ENCODE measurements at regions not wholly inside any gene's neighbourhood (a gene's known extent, or its start where the extent isn't known, plus 50 kb on each side); places are given as distances from the start of the nearest gene placed in this dataset.

DNA sequence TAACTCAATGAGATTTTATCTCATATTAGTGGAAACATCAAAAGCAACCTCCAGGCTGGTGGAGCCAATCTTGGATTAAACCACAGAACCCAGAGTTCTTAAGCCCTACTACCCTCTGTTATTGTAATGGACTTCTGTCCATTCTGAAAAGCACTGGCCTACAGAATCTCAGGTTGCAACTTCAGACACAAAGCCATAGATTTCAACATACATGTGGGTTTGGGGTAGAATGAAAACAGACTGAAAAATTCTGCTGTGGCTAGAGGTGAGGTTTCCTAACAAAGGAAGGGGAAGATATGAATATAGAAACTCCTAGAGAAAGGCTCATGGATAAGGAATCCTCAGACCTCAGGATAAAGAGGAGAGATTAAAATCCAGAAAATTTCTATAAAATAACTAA, 569.8 kb upstream of the RIOK2 start:
- H3K4me2 ChIP-seq (ENCODE audit: low read length), result no peak overlapping the region
- H4K20me1 ChIP-seq (ENCODE audit: insufficient read depth), result no peaks in the 10 kb centered on the region
- H3K27me3 ChIP-seq (ENCODE audit: insufficient read depth, low read depth, low read length), result no peaks in the 10 kb centered on the region
- H3K36me3 ChIP-seq (ENCODE audit: insufficient read depth, low read length), result no peaks in the 10 kb centered on the region
- H3K27ac ChIP-seq (ENCODE audit: low read length), result no peak overlapping the region
- H3K9me2 ChIP-seq (ENCODE audit: insufficient read depth, low read length), result no peaks in the 10 kb centered on the region
- no peak overlapping the region for H3K4me3 ChIP-seq (ENCODE audit: low read length)
- no peaks in the 10 kb centered on the region for H3K79me2 ChIP-seq (replicated peaks; ENCODE audit: insufficient read depth, low read length)
- TF ChIP-seq SMC3 (conservative IDR thresholded peaks at IDR 0.05; ENCODE audit: poor library complexity) (no peak), EZH2 (IDR thresholded peaks at IDR 0.05; ENCODE audit: borderline replicate concordance, insufficient read depth, low read length, poor library complexity, severe bottlenecking) (no peak), MXI1 (conservative IDR thresholded peaks at IDR 0.05; ENCODE audit: poor library complexity, severe bottlenecking) (no peak), RAD21 (conservative IDR thresholded peaks at IDR 0.05) (no peak), TAF1 (IDR thresholded peaks at IDR 0.05; ENCODE audit: low read depth) (no peak), POLR2AphosphoS5 (IDR thresholded peaks at IDR 0.05) (no peak), EP300 (conservative IDR thresholded peaks at IDR 0.05; ENCODE audit: poor library complexity, severe bottlenecking) (no peak)
- TF ChIP-seq, protein P1, sequence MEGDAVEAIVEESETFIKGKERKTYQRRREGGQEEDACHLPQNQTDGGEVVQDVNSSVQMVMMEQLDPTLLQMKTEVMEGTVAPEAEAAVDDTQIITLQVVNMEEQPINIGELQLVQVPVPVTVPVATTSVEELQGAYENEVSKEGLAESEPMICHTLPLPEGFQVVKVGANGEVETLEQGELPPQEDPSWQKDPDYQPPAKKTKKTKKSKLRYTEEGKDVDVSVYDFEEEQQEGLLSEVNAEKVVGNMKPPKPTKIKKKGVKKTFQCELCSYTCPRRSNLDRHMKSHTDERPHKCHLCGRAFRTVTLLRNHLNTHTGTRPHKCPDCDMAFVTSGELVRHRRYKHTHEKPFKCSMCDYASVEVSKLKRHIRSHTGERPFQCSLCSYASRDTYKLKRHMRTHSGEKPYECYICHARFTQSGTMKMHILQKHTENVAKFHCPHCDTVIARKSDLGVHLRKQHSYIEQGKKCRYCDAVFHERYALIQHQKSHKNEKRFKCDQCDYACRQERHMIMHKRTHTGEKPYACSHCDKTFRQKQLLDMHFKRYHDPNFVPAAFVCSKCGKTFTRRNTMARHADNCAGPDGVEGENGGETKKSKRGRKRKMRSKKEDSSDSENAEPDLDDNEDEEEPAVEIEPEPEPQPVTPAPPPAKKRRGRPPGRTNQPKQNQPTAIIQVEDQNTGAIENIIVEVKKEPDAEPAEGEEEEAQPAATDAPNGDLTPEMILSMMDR (IDR thresholded peaks at IDR 0.05; ENCODE audit: poor library complexity, severe bottlenecking), result no peak
- TF ChIP-seq, protein P2, sequence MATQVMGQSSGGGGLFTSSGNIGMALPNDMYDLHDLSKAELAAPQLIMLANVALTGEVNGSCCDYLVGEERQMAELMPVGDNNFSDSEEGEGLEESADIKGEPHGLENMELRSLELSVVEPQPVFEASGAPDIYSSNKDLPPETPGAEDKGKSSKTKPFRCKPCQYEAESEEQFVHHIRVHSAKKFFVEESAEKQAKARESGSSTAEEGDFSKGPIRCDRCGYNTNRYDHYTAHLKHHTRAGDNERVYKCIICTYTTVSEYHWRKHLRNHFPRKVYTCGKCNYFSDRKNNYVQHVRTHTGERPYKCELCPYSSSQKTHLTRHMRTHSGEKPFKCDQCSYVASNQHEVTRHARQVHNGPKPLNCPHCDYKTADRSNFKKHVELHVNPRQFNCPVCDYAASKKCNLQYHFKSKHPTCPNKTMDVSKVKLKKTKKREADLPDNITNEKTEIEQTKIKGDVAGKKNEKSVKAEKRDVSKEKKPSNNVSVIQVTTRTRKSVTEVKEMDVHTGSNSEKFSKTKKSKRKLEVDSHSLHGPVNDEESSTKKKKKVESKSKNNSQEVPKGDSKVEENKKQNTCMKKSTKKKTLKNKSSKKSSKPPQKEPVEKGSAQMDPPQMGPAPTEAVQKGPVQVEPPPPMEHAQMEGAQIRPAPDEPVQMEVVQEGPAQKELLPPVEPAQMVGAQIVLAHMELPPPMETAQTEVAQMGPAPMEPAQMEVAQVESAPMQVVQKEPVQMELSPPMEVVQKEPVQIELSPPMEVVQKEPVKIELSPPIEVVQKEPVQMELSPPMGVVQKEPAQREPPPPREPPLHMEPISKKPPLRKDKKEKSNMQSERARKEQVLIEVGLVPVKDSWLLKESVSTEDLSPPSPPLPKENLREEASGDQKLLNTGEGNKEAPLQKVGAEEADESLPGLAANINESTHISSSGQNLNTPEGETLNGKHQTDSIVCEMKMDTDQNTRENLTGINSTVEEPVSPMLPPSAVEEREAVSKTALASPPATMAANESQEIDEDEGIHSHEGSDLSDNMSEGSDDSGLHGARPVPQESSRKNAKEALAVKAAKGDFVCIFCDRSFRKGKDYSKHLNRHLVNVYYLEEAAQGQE (IDR thresholded peaks at IDR 0.05; ENCODE audit: borderline replicate concordance), result no peak
- no peak overlapping the region for H3K9ac ChIP-seq (ENCODE audit: low read length)
- H3K9me3 ChIP-seq (ENCODE audit: low read length), result no peaks in the 10 kb centered on the region
- no peak overlapping the region for H2AFZ ChIP-seq (ENCODE audit: low read depth, low read length)
- no peaks in the 10 kb centered on the region for H3F3A ChIP-seq (ENCODE audit: insufficient read depth, low read length, poor library complexity, severe bottlenecking)

DNA sequence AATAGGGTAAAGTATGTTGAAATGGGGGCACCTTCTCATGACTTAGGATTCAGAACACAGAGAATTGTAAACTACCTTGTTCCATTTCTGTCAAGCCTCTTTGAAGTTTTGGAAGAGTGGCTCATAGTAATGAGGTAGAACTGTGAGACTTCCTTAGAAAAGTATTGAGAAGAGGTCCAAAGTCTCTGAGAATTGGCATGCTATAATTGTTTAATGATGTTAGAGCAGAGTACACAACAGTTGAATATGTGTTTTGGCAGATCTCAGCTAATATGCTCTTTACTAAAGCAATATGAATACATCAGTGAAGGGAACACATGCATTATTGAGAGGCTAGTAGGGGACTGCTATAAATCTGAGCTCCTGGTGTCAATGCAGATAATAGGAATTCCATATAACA, 579.4 kb upstream of the RIOK2 start:
- Histone ChIP-seq H3K9ac (ENCODE audit: low read length) (no peak overlapping the region), H3K4me3 (ENCODE audit: low read length) (no peak overlapping the region), H3K36me3 (ENCODE audit: insufficient read depth, low read length) (no peaks in the 10 kb centered on the region), H3K4me2 (ENCODE audit: low read length) (no peak overlapping the region), H3K9me2 (ENCODE audit: insufficient read depth, low read length) (no peaks in the 10 kb centered on the region), H3K9me3 (ENCODE audit: low read length) (no peaks in the 10 kb centered on the region), H3K27ac (ENCODE audit: low read length) (no peak overlapping the region), H2AFZ (ENCODE audit: low read depth, low read length) (no peak overlapping the region), H3F3A (ENCODE audit: insufficient read depth, low read length, poor library complexity, severe bottlenecking) (no peaks in the 10 kb centered on the region), H3K79me2 (replicated peaks; ENCODE audit: insufficient read depth, low read length) (no peaks in the 10 kb centered on the region), H3K27me3 (ENCODE audit: insufficient read depth, low read depth, low read length) (no peaks in the 10 kb centered on the region), H4K20me1 (ENCODE audit: insufficient read depth) (no peaks in the 10 kb centered on the region)
- TF ChIP-seq, protein P1 (IDR thresholded peaks at IDR 0.05; ENCODE audit: poor library complexity, severe bottlenecking), result no peak
- TF ChIP-seq MXI1 (conservative IDR thresholded peaks at IDR 0.05; ENCODE audit: poor library complexity, severe bottlenecking) (no peak), POLR2AphosphoS5 (IDR thresholded peaks at IDR 0.05) (no peak), EZH2 (IDR thresholded peaks at IDR 0.05; ENCODE audit: borderline replicate concordance, insufficient read depth, low read length, poor library complexity, severe bottlenecking) (no peak), EP300 (conservative IDR thresholded peaks at IDR 0.05; ENCODE audit: poor library complexity, severe bottlenecking) (no peak), RAD21 (conservative IDR thresholded peaks at IDR 0.05) (no peak), TAF1 (IDR thresholded peaks at IDR 0.05; ENCODE audit: low read depth) (no peak), SMC3 (conservative IDR thresholded peaks at IDR 0.05; ENCODE audit: poor library complexity) (no peak)
- TF ChIP-seq, protein P2 (IDR thresholded peaks at IDR 0.05; ENCODE audit: borderline replicate concordance), result no peak
